AG04450 (cell line): ENCODE measurements at regions not wholly inside any gene's neighbourhood (a gene's known extent, or its start where the extent isn't known, plus 50 kb on each side); places are given as distances from the start of the nearest gene placed in this dataset.

Source experiments
- CTCF ChIA-PET: fragments of 300-600, 350-600 bp; formaldehyde crosslinking; extraction: SDS; loops from one replicate; lab custom pipeline; 2022; ENCODE audit warnings: antibody characterized with exemption, inconsistent platforms; lab: Charles Lee
- POLR2A ChIA-PET: fragments of 350-600 bp; formaldehyde crosslinking; extraction: SDS; loops from one replicate; lab custom pipeline; 2021; ENCODE audit warnings: antibody characterized with exemption, inconsistent platforms; lab: Yijun Ruan, JAX
- DNase-seq: peaks from one replicate; pipeline ENCODE4 v3.0.0-alpha.2; 2011; ENCODE audit warnings: low read depth, low spot score
- H3K27ac ChIP-seq: one replicate; pipeline ENCODE4 v1.5.1; 2012; ENCODE audit warnings: low read depth, low read length, control low read depth
- H3K27me3 ChIP-seq: one replicate; pipeline ENCODE4 v1.6.0; 2012; ENCODE audit warnings: low read length; ENCODE audit not compliant: control insufficient read depth, insufficient read depth
- H3K4me3 ChIP-seq: 2 replicates; pipeline ENCODE4 v1.5.1; 2011; ENCODE audit warnings: mild to moderate bottlenecking, low read depth, low read length, control low read depth
- H3K9me3 ChIP-seq: 2 replicates; pipeline ENCODE4 v1.5.1; 2012; ENCODE audit warnings: low read length; ENCODE audit not compliant: control insufficient read depth, insufficient read depth
- CTCF ChIP-seq: IDR thresholded peaks from 2 replicates; pipeline ENCODE4 v1.5.1; 2011; ENCODE audit warnings: low read depth, low read length, control low read depth, inconsistent platforms

DNA sequence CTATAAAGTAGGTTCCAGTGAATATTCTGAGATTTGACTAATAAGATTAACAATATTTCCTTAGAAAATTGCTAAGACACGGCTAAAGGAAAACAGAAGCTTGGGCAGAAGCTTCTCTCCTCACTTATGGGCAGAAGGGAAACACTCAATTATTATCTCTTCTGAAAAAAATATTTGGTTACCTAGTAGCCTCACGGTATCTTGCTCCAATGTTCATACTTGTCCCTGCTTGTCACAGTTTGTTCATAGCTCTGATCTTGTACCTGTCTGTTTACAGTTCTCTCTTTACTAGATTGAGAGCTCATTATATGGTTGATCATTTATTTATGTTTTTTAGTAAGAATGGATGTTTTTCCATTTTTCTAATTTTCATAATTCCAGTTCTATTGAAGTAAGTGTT lies 458.0 kb upstream of the ATP2B1 start:
- Histone ChIP-seq H3K27ac (no peak overlapping the region), H3K4me3 (no peak overlapping the region), H3K27me3 (no peaks in the 10 kb centered on the region), H3K9me3 (no peaks in the 10 kb centered on the region)
- no peak for TF ChIP-seq CTCF
- no peak for DNase-seq
- CTCF ChIA-PET, result no interaction called here
- POLR2A ChIA-PET, result no interaction called here

DNA sequence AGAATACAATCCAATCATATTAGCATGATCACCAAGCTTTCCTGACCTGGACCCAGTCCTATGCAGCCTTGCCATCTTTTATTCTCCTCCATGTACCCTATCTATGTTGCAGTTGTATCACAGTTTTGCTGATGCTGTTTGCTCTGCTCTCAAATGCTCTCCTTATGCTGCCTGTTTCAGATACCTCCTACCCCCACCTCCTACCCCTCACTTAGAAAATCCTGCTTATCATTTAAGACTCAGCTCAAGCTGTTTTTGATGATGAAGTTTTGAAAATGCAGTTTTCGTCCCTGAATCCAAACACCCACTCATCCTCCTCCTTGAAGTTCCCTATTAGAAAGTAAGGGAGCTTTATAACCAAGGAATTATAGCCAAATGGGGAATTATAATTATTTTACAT lies 457.4 kb upstream of the ATP2B1 start:
- H3K27me3 ChIP-seq, result no peaks in the 10 kb centered on the region
- ChIA-PET CTCF (no interaction called here), POLR2A (no interaction called here)
- TF ChIP-seq CTCF, result no peak
- no peak for DNase-seq
- H3K27ac ChIP-seq, result no peak overlapping the region
- H3K4me3 ChIP-seq, result no peak overlapping the region
- H3K9me3 ChIP-seq, result no peaks in the 10 kb centered on the region

DNA sequence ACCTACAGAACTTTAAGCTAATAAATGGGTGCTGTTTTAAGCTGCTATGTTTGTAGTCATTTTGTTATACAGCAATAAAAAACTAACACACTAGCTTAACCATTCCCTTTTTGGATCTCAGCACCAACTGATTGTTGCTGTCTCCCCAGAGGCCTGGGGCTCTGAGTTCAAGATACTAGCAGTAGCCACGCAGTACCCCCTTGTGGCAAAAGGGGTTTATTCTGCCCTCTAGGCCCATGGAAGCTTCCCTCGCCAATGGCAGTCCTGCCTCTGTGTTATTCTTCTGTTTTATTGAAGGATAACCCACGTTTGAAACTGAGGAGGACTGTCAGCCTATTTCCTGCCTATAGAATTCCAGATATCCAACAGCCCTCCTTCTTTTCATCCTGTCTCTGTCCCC lies 455.3 kb upstream of the ATP2B1 start:
- DNase-seq, result no peak
- Histone ChIP-seq H3K4me3 (no peak overlapping the region), H3K27me3 (no peaks in the 10 kb centered on the region), H3K9me3 (no peaks in the 10 kb centered on the region), H3K27ac (no peak overlapping the region)
- ChIA-PET POLR2A (no interaction called here), CTCF (no interaction called here)
- TF ChIP-seq CTCF, result no peak

GRCh38 chr12:90153827-90154226 lies 445.2 kb upstream of the ATP2B1 start:
- ChIA-PET POLR2A (no interaction called here), CTCF (no interaction called here)
- no peaks in the 10 kb centered on the region for H3K9me3 ChIP-seq
- no peak overlapping the region for H3K27ac ChIP-seq
- no peak for TF ChIP-seq CTCF
- no peak for DNase-seq
- H3K27me3 ChIP-seq, result no peaks in the 10 kb centered on the region
- H3K4me3 ChIP-seq, result no peak overlapping the region

DNA sequence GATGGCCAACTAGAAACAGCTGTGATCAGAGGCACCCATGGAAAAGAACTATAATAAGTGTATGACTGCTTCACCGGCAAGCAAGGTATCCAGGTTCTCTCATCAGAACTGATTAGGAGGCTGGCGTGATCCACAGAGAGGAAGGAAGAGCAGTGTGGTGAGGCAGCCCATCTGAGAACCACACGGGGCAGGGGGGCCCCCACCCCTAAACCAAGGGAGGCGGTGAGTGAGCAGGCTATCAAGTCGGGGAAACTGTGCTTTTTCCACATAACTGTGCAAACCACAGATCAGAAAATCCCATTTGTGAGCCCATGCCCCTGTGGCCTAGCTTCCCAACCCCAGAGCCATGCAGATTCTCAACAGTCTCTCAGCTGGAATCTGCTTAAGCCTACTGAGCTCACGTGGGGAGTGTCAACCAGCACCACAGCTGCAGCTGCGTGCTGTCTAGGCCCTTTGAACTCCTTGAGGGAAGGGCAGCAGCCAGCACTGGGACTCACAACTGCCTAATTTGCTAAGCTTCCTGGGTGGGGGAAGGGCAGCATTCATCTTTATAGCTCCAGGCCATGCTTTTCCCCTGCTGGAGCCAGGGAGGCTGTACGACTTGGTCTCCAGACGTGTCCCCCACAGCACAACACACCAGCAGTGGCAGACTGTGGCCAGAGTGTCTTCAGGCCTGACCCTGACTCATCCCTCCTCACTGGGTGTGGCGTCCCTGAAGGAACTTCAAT lies 444.4 kb upstream of the ATP2B1 start:
- H3K4me3 ChIP-seq, result no peak overlapping the region
- no peak for DNase-seq
- no peak overlapping the region for H3K27ac ChIP-seq
- H3K9me3 ChIP-seq, result no peaks in the 10 kb centered on the region
- POLR2A ChIA-PET, result no interaction called here
- CTCF ChIA-PET, result no interaction called here
- TF ChIP-seq CTCF, result no peak
- H3K27me3 ChIP-seq, result no peaks in the 10 kb centered on the region
